ENCODE measurements at regions not wholly inside any gene's neighbourhood (a gene's known extent, or its start where the extent isn't known, plus 50 kb on each side); places are given as distances from the start of the nearest gene placed in this dataset.
"Not testable (repeated sequence)": the region's sequence is repeated elsewhere in the genome, so short reads cannot be mapped to it uniquely, and the experiment has no call there.

DNA sequence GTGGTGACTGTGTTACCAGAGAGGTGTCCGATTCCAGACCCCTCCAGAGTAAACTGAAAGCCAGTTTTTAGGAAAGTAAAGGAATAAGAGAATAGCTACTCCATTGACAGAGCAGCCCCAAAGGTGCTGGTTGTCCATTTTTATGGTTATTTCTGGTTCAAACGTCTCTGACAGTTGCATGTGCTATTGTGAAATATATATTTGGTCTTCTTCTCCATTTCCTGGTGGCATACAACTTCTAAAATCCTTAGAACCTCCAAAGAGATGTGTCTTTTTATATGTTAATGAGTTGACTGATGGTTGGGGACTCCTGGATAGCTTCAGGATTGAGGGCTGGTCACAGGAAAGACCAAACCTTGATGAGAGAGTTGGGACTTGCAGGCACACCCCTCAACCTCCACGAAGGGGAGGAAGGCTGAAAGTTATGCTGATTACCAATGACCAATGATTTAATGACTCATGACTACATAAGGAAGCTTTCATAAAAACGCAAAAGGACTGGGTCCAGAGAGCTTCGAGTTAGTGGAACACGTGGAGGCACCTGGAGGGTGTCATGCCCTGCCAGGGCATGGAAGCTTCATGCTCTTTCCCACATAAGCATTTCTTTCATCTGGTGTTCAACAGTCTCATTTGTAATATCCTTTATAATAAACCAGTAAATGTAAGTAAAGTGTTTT lies 100.7 kb downstream of the SLC16A1 start:
- Histone ChIP-seq H3K79me2 (ENCODE audit: insufficient read depth, low read length) (no peaks in the 10 kb centered on the region), H3K9me3 (ENCODE audit: insufficient read depth, low read length) (no peaks in the 10 kb centered on the region), H2AFZ (ENCODE audit: low read depth, low read length, severe bottlenecking) (no peak overlapping the region), H3K9ac (ENCODE audit: low read length) (no peak overlapping the region), H4K20me1 (ENCODE audit: low read depth, low read length) (no peaks in the 10 kb centered on the region), H3K4me2 (ENCODE audit: low read depth, low read length, poor library complexity, severe bottlenecking) (no peak overlapping the region), H3K9me2 (replicated peaks; ENCODE audit: insufficient read depth, low read length) (no peaks in the 10 kb centered on the region), H3K27me3 (ENCODE audit: low read length) (no peaks in the 10 kb centered on the region), H3K27ac (ENCODE audit: low read depth, low read length) (no peak overlapping the region), H3F3A (ENCODE audit: insufficient read depth) (no peaks in the 10 kb centered on the region), H3K4me3 (ENCODE audit: insufficient read depth, low read length, poor library complexity, severe bottlenecking) (no peak overlapping the region), H3K36me3 (ENCODE audit: low read length) (no peaks in the 10 kb centered on the region)
- no peak for TF ChIP-seq EZH2phosphoT487 (conservative IDR thresholded peaks at IDR 0.05; ENCODE audit: low read length)
- TF ChIP-seq, protein P1, sequence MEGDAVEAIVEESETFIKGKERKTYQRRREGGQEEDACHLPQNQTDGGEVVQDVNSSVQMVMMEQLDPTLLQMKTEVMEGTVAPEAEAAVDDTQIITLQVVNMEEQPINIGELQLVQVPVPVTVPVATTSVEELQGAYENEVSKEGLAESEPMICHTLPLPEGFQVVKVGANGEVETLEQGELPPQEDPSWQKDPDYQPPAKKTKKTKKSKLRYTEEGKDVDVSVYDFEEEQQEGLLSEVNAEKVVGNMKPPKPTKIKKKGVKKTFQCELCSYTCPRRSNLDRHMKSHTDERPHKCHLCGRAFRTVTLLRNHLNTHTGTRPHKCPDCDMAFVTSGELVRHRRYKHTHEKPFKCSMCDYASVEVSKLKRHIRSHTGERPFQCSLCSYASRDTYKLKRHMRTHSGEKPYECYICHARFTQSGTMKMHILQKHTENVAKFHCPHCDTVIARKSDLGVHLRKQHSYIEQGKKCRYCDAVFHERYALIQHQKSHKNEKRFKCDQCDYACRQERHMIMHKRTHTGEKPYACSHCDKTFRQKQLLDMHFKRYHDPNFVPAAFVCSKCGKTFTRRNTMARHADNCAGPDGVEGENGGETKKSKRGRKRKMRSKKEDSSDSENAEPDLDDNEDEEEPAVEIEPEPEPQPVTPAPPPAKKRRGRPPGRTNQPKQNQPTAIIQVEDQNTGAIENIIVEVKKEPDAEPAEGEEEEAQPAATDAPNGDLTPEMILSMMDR (IDR thresholded peaks at IDR 0.05; ENCODE audit: insufficient read depth, low read length, poor library complexity, severe bottlenecking): no peak

DNA sequence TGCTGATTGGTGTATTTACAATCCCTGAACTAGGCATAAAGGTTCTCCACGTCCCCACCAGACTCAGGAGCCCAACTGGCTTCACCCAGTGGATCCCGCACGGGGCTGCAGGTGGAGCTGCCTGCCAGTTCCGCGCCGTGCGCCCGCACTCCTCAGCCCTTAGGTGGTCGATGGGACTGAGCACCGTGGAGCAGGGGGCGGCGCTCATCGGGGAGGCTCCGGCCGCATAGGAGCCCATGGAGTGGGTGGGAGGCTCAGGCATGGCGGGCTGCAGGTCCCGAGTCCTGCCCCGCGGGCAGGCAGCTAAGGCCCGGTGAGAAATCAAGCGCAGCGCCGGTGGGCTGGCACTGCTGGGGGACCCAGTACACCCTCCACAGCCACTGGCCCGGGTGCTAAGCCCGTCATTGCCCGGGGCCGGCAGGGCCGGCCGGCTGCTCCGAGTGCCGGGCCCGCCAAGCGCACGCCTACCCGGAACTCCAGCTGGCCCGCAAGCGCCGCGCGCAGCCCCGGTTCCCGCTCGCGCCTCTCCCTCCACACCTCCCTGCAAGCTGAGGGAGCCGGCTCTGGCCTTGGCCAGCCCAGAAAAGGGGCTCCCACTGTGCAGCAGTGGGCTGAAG lies 101.5 kb downstream of the SLC16A1 start:
- not testable (repeated sequence) for H3K36me3 ChIP-seq (ENCODE audit: low read length); H3F3A ChIP-seq (ENCODE audit: insufficient read depth); H3K79me2 ChIP-seq (ENCODE audit: insufficient read depth, low read length); H2AFZ ChIP-seq (ENCODE audit: low read depth, low read length, severe bottlenecking); H3K27ac ChIP-seq (ENCODE audit: low read depth, low read length); H4K20me1 ChIP-seq (ENCODE audit: low read depth, low read length); H3K4me2 ChIP-seq (ENCODE audit: low read depth, low read length, poor library complexity, severe bottlenecking); H3K9me2 ChIP-seq (replicated peaks; ENCODE audit: insufficient read depth, low read length); H3K4me3 ChIP-seq (ENCODE audit: insufficient read depth, low read length, poor library complexity, severe bottlenecking); H3K27me3 ChIP-seq (ENCODE audit: low read length); H3K9me3 ChIP-seq (ENCODE audit: insufficient read depth, low read length); H3K9ac ChIP-seq (ENCODE audit: low read length)

DNA sequence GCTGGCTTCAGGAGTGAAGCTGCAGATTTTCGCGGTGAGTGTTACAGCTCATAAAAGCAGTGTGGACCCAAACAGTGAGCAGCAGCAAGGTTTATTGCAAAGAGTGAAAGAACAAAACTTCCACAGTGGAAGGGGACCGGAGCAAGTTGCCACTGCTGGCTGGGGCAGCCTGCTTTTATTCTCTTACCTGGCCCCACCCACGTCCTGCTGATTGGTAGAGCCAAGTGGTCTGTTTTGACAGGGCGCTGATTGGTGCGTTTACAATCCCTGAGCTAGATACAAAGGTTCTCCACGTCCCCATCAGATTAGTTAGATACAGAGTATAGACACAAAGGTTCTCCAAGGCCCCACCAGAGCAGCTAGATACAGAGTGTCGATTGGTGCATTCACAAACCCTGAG lies 102.1 kb downstream of the SLC16A1 start:
- H3F3A ChIP-seq (ENCODE audit: insufficient read depth); H3K9ac ChIP-seq (ENCODE audit: low read length); H3K27ac ChIP-seq (ENCODE audit: low read depth, low read length); H3K36me3 ChIP-seq (ENCODE audit: low read length); H4K20me1 ChIP-seq (ENCODE audit: low read depth, low read length); H3K9me3 ChIP-seq (ENCODE audit: insufficient read depth, low read length); H3K9me2 ChIP-seq (replicated peaks; ENCODE audit: insufficient read depth, low read length); H3K79me2 ChIP-seq (ENCODE audit: insufficient read depth, low read length); H2AFZ ChIP-seq (ENCODE audit: low read depth, low read length, severe bottlenecking); H3K27me3 ChIP-seq (ENCODE audit: low read length); H3K4me2 ChIP-seq (ENCODE audit: low read depth, low read length, poor library complexity, severe bottlenecking); H3K4me3 ChIP-seq (ENCODE audit: insufficient read depth, low read length, poor library complexity, severe bottlenecking): not testable (repeated sequence)

DNA sequence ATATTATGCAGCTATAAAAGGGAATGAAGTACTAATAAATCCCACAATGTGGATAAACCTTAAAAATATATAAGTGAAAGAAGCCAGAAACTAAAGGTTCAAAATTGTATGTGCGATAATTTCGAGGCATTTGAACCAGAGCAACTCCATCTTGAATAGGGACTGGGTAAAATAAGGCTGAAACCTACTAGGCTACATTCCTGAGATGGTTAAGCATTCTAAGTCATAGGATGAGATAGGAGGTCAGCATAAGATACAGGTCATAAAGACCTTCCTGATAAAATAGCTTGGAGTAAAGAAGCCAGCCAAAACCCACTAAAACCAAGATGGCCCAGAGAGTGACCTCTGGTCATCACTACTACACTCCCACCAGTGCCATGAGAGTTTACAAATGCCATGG lies 103.1 kb downstream of the SLC16A1 start:
- no peak overlapping the region for H3K27ac ChIP-seq (ENCODE audit: low read depth, low read length)
- no peaks in the 10 kb centered on the region for H3K9me3 ChIP-seq (ENCODE audit: insufficient read depth, low read length)
- TF ChIP-seq, protein P1 (IDR thresholded peaks at IDR 0.05; ENCODE audit: insufficient read depth, low read length, poor library complexity, severe bottlenecking): no peak
- no peaks in the 10 kb centered on the region for H3F3A ChIP-seq (ENCODE audit: insufficient read depth)
- no peak overlapping the region for H3K4me2 ChIP-seq (ENCODE audit: low read depth, low read length, poor library complexity, severe bottlenecking)
- no peaks in the 10 kb centered on the region for H3K36me3 ChIP-seq (ENCODE audit: low read length)
- no peaks in the 10 kb centered on the region for H3K27me3 ChIP-seq (ENCODE audit: low read length)
- no peaks in the 10 kb centered on the region for H3K9me2 ChIP-seq (replicated peaks; ENCODE audit: insufficient read depth, low read length)
- H3K9ac ChIP-seq (ENCODE audit: low read length): no peak overlapping the region
- H3K79me2 ChIP-seq (ENCODE audit: insufficient read depth, low read length): no peaks in the 10 kb centered on the region
- no peak overlapping the region for H3K4me3 ChIP-seq (ENCODE audit: insufficient read depth, low read length, poor library complexity, severe bottlenecking)
- no peaks in the 10 kb centered on the region for H4K20me1 ChIP-seq (ENCODE audit: low read depth, low read length)
- no peak overlapping the region for H2AFZ ChIP-seq (ENCODE audit: low read depth, low read length, severe bottlenecking)
